Transverse colon (tissue), 4 donors: ENCODE measurements at regions not wholly inside any gene's neighbourhood (a gene's known extent, or its start where the extent isn't known, plus 50 kb on each side); places are given as distances from the start of the nearest gene placed in this dataset.

Experiments used
- DNase-seq: peaks from one replicate; pipeline ENCODE4 v3.0.0-alpha.2; 2019
- H3K27ac ChIP-seq, 4 donors: fragments of 200-600 bp; sonication (generic); 2 replicates each; pipeline ENCODE4 v1.5.1; 2016 to 2018; ENCODE audit warnings: inconsistent platforms in 4 of 4
- H3K27me3 ChIP-seq: fragments of 200-600 bp; sonication (generic); 2 replicates; pipeline ENCODE4 v1.5.1; 2017; ENCODE audit warnings: inconsistent platforms
- H3K36me3 ChIP-seq, 4 donors: fragments of 200-600 bp; sonication (generic); 2 replicates each; pipeline ENCODE4 v1.5.1; 2017 to 2019; ENCODE audit warnings: inconsistent platforms in 4 of 4
- H3K4me1 ChIP-seq, 4 donors: fragments of 200-600 bp; sonication (generic); 2 replicates each; pipeline ENCODE4 v1.5.1; 2017 to 2020; ENCODE audit warnings: inconsistent platforms in 4 of 4
- H3K4me3 ChIP-seq, 4 donors: fragments of 200-600 bp; sonication (generic); 1 replicate in 1 of 4; 2 replicates in 3 of 4; pipeline versions ENCODE4 v1.5.1 to v1.6.1; 2017 to 2019; ENCODE audit warnings: inconsistent platforms in 4 of 4
- H3K9me3 ChIP-seq, 2 donors: fragments of 200-600 bp; sonication (generic); 2 replicates each; pipeline ENCODE4 v1.5.1; 2017 to 2019; ENCODE audit warnings: inconsistent platforms in 2 of 2
- EP300 ChIP-seq: sonication (generic); formaldehyde crosslinking; IDR thresholded peaks from one replicate; pipeline ENCODE4 v1.6.1; 2017; ENCODE audit warnings: antibody characterized with exemption, low read depth
- POLR2A ChIP-seq: fragments of 450-650 bp; IDR thresholded peaks from one replicate; pipeline ENCODE4 v1.6.1; 2016; ENCODE audit warnings: antibody characterized with exemption, mild to moderate bottlenecking, moderate library complexity
- POLR2AphosphoS5 ChIP-seq, 3 donors: sonication (generic); formaldehyde crosslinking; IDR thresholded peaks; one replicate each; pipeline ENCODE4 v1.6.1; 2016; ENCODE audit warnings: antibody characterized with exemption in 3 of 3
- WGBS, 2 donors: methylation state at CpG; one replicate each; pipeline ENCODE4 v1.1.5; 2018; ENCODE audit warnings: low coverage in 1 of 2; 5-methylcytosine and 5-hydroxymethylcytosine counted together
- in situ Hi-C, 4 donors: fragments of 200-750 bp; cut with MboI; loops; one replicate each; pipeline versions ENCODE4 v1.15.0 to v1.15.1; 2017; ENCODE audit warnings: low sequenced_read_pairs in 3 of 4, low pct_ligation_motif_present in 1 of 4, low pct_unique_long_range_greater_than_20kb in 1 of 4
- intact Hi-C: fragments of 100-400 bp; cut with DNase I; formaldehyde crosslinking; loops from one replicate; pipeline ENCODE4 v1.15.1; 2023; ENCODE audit warnings: low total_unique reads
- TF ChIP-seq, protein P1 (sequence below), 5 experiments: fragments of 200-600 bp in 3 of 5; fragments of 450-650 bp in 2 of 5; sonication (generic) in 3 of 5; IDR thresholded peaks; 1 replicate in 2 of 5; 2 replicates in 3 of 5; pipeline ENCODE4 v1.5.1; 2016 to 2017; ENCODE audit warnings: antibody characterized with exemption in 5 of 5, inconsistent platforms in 3 of 5, mild to moderate bottlenecking in 2 of 5, moderate library complexity in 1 of 5

DNA sequence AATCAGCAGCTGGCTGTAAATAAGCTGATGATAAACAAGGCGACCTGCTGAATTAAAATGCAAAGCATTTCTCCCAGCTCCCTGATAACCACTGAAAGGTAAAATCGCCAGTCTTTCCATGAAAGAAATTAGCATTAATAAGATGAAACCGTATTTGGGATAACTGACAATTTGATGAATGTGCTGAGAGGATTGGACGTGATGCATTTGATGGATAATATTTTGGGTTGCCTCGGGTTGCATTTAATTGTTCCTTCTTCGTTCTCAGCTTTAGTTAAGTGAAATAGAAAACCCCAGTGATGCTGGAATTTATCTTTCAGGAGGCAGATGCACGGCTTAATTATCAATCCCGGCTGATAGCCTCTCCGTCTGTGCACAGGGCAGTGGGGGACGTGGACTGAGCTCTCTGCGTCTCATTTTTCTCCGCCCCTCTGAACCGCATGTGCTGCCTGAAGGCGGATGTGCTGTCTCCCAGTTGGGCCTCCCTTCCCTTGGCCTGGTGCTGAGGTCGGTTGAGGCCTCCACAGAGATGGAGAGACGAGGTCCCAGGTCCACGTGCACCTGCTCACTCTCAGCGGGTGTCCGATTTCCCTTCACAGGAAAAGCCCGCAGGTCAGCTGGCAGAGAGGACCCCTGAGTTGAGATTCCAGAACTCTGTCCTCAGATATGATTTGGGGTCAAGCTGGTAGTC lies 846.2 kb downstream of the BRD1 start:
- Histone ChIP-seq H3K27me3 (peaks cover 4% of the 10 kb centered on the region), H3K9me3 (no peaks in the 10 kb centered on the region), H3K27ac (no peak overlapping the region), H3K36me3 (no peaks in the 10 kb centered on the region), H3K4me3 (no peak overlapping the region), H3K4me1 (no peaks in the 10 kb centered on the region)
- DNase-seq = no peak
- WGBS, 2 donors = 69 to 85% methylated on average over 5 to 20 of the region's 20 CpGs
- TF ChIP-seq POLR2A = no peak
- TF ChIP-seq, protein P1, sequence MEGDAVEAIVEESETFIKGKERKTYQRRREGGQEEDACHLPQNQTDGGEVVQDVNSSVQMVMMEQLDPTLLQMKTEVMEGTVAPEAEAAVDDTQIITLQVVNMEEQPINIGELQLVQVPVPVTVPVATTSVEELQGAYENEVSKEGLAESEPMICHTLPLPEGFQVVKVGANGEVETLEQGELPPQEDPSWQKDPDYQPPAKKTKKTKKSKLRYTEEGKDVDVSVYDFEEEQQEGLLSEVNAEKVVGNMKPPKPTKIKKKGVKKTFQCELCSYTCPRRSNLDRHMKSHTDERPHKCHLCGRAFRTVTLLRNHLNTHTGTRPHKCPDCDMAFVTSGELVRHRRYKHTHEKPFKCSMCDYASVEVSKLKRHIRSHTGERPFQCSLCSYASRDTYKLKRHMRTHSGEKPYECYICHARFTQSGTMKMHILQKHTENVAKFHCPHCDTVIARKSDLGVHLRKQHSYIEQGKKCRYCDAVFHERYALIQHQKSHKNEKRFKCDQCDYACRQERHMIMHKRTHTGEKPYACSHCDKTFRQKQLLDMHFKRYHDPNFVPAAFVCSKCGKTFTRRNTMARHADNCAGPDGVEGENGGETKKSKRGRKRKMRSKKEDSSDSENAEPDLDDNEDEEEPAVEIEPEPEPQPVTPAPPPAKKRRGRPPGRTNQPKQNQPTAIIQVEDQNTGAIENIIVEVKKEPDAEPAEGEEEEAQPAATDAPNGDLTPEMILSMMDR (IDR thresholded peaks at IDR 0.05) = no peak
- no peak for TF ChIP-seq EP300
- no peak for TF ChIP-seq POLR2AphosphoS5 (IDR thresholded peaks at IDR 0.05)
- in situ Hi-C loops = no loop called here
- intact Hi-C loops = no loop called here

DNA sequence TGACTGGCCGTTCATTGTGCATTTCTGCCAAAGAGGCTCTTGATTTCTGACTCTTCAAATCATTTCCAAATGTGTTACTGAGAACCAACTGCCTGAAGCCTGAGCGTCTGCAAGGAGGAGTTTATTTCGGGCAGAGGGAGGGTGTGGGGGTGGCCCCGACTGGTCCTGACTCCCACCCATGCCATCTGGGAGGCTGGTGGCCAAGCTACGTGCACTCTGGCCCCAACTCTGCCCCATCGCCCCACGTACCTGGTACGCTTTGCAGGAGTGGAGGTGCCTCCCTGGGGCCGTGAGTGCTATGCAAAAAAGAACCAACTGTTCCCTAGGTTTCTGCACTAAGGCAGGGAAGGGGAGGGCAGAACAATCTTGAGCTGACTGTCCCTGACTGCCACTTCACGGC lies 846.8 kb downstream of the BRD1 start:
- Histone ChIP-seq H3K36me3 (no peaks in the 10 kb centered on the region), H3K4me3 (no peak overlapping the region), H3K27ac (no peak overlapping the region), H3K27me3 (peaks cover 4% of the 10 kb centered on the region), H3K9me3 (no peaks in the 10 kb centered on the region), H3K4me1 (no peaks in the 10 kb centered on the region)
- WGBS, 2 donors = 60% methylated on average over 9 of the region's 10 CpGs; no CpG with 5 or more reads in 1 of the 2 donors
- DNase-seq = no peak
- TF ChIP-seq EP300 (no peak), POLR2AphosphoS5 (IDR thresholded peaks at IDR 0.05) (no peak), POLR2A (no peak)
- TF ChIP-seq, protein P1 (IDR thresholded peaks at IDR 0.05) = no peak
- intact Hi-C loops (no loop called here), in situ Hi-C loops (no loop called here)

DNA sequence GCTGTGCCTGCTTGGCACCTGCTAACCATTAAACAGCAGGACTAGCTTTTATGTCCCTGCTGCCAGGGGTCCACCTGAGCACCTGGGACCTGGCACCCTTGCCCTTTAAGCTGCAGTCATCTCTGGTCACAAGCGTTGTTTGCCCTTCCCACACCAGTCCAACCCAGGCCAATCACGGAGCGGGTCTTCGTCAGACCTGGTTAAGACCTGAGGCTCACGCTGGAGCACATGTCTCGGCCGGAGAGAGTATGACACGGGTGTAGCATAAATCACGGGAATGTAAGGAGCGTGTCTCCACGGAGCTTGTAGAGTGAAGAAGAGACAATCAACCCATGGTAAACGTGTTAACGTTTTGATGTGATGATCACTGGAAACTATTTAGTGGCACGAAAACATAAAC lies 847.3 kb downstream of the BRD1 start:
- no peaks in the 10 kb centered on the region for H3K9me3 ChIP-seq
- WGBS, 2 donors = 70 to 79% methylated on average over 2 to 14 of the region's 14 CpGs
- H3K27ac ChIP-seq = no peak overlapping the region
- no peaks in the 10 kb centered on the region for H3K36me3 ChIP-seq
- intact Hi-C loops (no loop called here), in situ Hi-C loops (no loop called here)
- H3K27me3 ChIP-seq = peaks cover 4% of the 10 kb centered on the region
- no peak overlapping the region for H3K4me3 ChIP-seq
- TF ChIP-seq POLR2A (no peak), EP300 (no peak)
- H3K4me1 ChIP-seq = no peaks in the 10 kb centered on the region
- DNase-seq = no peak

GRCh38 chr22:48979482-48979881 lies 848.2 kb downstream of the BRD1 start:
- H3K4me3 ChIP-seq = no peak overlapping the region
- peaks cover 9% of the 10 kb centered on the region for H3K27me3 ChIP-seq
- no peak for DNase-seq
- TF ChIP-seq EP300 = no peak
- no peak for TF ChIP-seq POLR2AphosphoS5 (IDR thresholded peaks at IDR 0.05)
- TF ChIP-seq, protein P1 (IDR thresholded peaks at IDR 0.05) = no peak
- no peak for TF ChIP-seq POLR2A
- H3K36me3 ChIP-seq = no peaks in the 10 kb centered on the region
- in situ Hi-C loops = no loop called here
- intact Hi-C loops = no loop called here
- 47% methylated on average over 4 of the region's 4 CpGs; no CpG with 5 or more reads in 1 of the 2 donors for WGBS, 2 donors
- H3K9me3 ChIP-seq = no peaks in the 10 kb centered on the region
- H3K27ac ChIP-seq = no peak overlapping the region
- H3K4me1 ChIP-seq = no peaks in the 10 kb centered on the region
